Uterus (tissue), 3 donors: ENCODE measurements at regions not wholly inside any gene's neighbourhood (a gene's known extent, or its start where the extent isn't known, plus 50 kb on each side); places are given as distances from the start of the nearest gene placed in this dataset.

Experiments used
- DNase-seq, 2 donors: peaks; one replicate each; pipeline ENCODE4 v3.0.0-alpha.2; 2019 to 2020
- H3K27ac ChIP-seq, 2 donors: fragments of 200-600 bp; sonication (generic); 1 replicate in 1 of 2; 2 replicates in 1 of 2; pipeline ENCODE4 v1.5.1; 2016 to 2018
- H3K27me3 ChIP-seq, 2 donors: fragments of 200-600 bp; sonication (generic); one replicate each; pipeline ENCODE4 v1.5.1; 2018 to 2019; ENCODE audit warnings: control low read depth in 1 of 2
- H3K36me3 ChIP-seq, 2 donors: fragments of 200-600 bp; sonication (generic); one replicate each; pipeline ENCODE4 v1.5.1; 2019; ENCODE audit warnings: control low read depth in 1 of 2
- H3K4me1 ChIP-seq, 2 donors: fragments of 200-600 bp; sonication (generic); one replicate each; pipeline ENCODE4 v1.5.1; 2018 to 2019; ENCODE audit warnings: control low read depth in 1 of 2
- H3K4me3 ChIP-seq, 2 donors: fragments of 200-600 bp; sonication (generic); 1 replicate in 1 of 2; 2 replicates in 1 of 2; pipeline ENCODE4 v1.5.1; 2018 to 2019; ENCODE audit warnings: mild to moderate bottlenecking in 1 of 2
- H3K9me3 ChIP-seq, 2 donors: fragments of 200-600 bp; sonication (generic); one replicate each; pipeline ENCODE4 v1.5.1; 2019; ENCODE audit warnings: control low read depth in 1 of 2
- CTCF ChIP-seq, 4 experiments: fragments of 200-600 bp in 2 of 4; fragments of 450-650 bp in 2 of 4; sonication (generic) in 2 of 4; IDR thresholded peaks; one replicate each; pipeline ENCODE4 v1.5.1; 2016 to 2019; ENCODE audit warnings: antibody characterized with exemption in 4 of 4, mild to moderate bottlenecking in 2 of 4, moderate library complexity in 1 of 4
- POLR2A ChIP-seq, 2 donors: fragments of 450-650 bp; IDR thresholded peaks; one replicate each; pipeline ENCODE4 v1.6.1; 2016; ENCODE audit warnings: antibody characterized with exemption in 2 of 2, mild to moderate bottlenecking in 1 of 2, moderate library complexity in 1 of 2
- intact Hi-C: fragments of 100-400 bp; cut with DNase I; formaldehyde crosslinking; loops from one replicate; pipeline ENCODE4 v1.15.1; 2023; ENCODE audit warnings: low total_unique reads
- donor health status: DM: yes; HTN: yes; CAD: no.

GRCh38 chr5:157959370-157959769 lies 100.4 kb upstream of the CLINT1 start:
- no peaks in the 10 kb centered on the region for H3K36me3 ChIP-seq
- H3K4me1 ChIP-seq = no peaks in the 10 kb centered on the region
- H3K9me3 ChIP-seq = no peaks in the 10 kb centered on the region
- peak in 1 of 2 donors; percentile 54 for DNase-seq
- intact Hi-C loops = no loop called here
- no peak overlapping the region for H3K27ac ChIP-seq
- no peak overlapping the region for H3K4me3 ChIP-seq
- no peaks in the 10 kb centered on the region for H3K27me3 ChIP-seq
- TF ChIP-seq CTCF (IDR thresholded peaks at IDR 0.05) (no peak), POLR2A (IDR thresholded peaks at IDR 0.05) (no peak)

GRCh38 chr5:157956271-157956885 lies 97.4 kb upstream of the CLINT1 start:
- DNase-seq = no peak
- Histone ChIP-seq H3K36me3 (no peaks in the 10 kb centered on the region), H3K4me3 (no peak overlapping the region), H3K4me1 (no peaks in the 10 kb centered on the region), H3K27ac (no peak overlapping the region), H3K27me3 (no peaks in the 10 kb centered on the region), H3K9me3 (no peaks in the 10 kb centered on the region)
- intact Hi-C loops = no loop called here
- TF ChIP-seq CTCF (IDR thresholded peaks at IDR 0.05) = no peak
- no peak for TF ChIP-seq POLR2A (IDR thresholded peaks at IDR 0.05)

GRCh38 chr5:157955541-157956172 lies 96.7 kb upstream of the CLINT1 start:
- H3K9me3 ChIP-seq = no peaks in the 10 kb centered on the region
- no peaks in the 10 kb centered on the region for H3K36me3 ChIP-seq
- H3K4me3 ChIP-seq = no peak overlapping the region
- H3K27me3 ChIP-seq = no peaks in the 10 kb centered on the region
- H3K27ac ChIP-seq = no peak overlapping the region
- DNase-seq = no peak
- intact Hi-C loops = no loop called here
- H3K4me1 ChIP-seq = no peaks in the 10 kb centered on the region
- TF ChIP-seq POLR2A (IDR thresholded peaks at IDR 0.05) (no peak), CTCF (IDR thresholded peaks at IDR 0.05) (no peak)

GRCh38 chr5:157952374-157952685 lies 93.4 kb upstream of the CLINT1 start:
- Histone ChIP-seq H3K4me1 (no peaks in the 10 kb centered on the region), H3K9me3 (no peaks in the 10 kb centered on the region), H3K27ac (no peak overlapping the region), H3K4me3 (no peak overlapping the region), H3K27me3 (no peaks in the 10 kb centered on the region), H3K36me3 (no peaks in the 10 kb centered on the region)
- intact Hi-C loops = no loop called here
- no peak for DNase-seq
- TF ChIP-seq POLR2A (IDR thresholded peaks at IDR 0.05) (no peak), CTCF (IDR thresholded peaks at IDR 0.05) (no peak)

- intact Hi-C loops = no loop called here
- DNase-seq = no peak
- Histone ChIP-seq H3K4me3 (no peak overlapping the region), H3K4me1 (no peaks in the 10 kb centered on the region), H3K27me3 (no peaks in the 10 kb centered on the region), H3K9me3 (no peaks in the 10 kb centered on the region), H3K36me3 (no peaks in the 10 kb centered on the region), H3K27ac (no peak overlapping the region)
- TF ChIP-seq POLR2A (IDR thresholded peaks at IDR 0.05) (no peak), CTCF (IDR thresholded peaks at IDR 0.05) (no peak)
Observed at GRCh38 chr5:157951673-157952373, 92.9 kb upstream of the CLINT1 start.
